ENCODE measurements at regions not wholly inside any gene's neighbourhood (a gene's known extent, or its start where the extent isn't known, plus 50 kb on each side); places are given as distances from the start of the nearest gene placed in this dataset.

- TF ChIP-seq CTCF (IDR thresholded peaks at IDR 0.05 in 4 of 5, conservative IDR thresholded peaks at IDR 0.05 in 1 of 5) (no peak), POLR2A (IDR thresholded peaks at IDR 0.05) (no peak)
Measured at GRCh38 chr3:187925326-187925725, 180.1 kb upstream of the BCL6 start.

Data from gastrocnemius medialis (tissue), 4 donors.